Esophagus squamous epithelium (tissue), 5 donors: ENCODE measurements at regions not wholly inside any gene's neighbourhood (a gene's known extent, or its start where the extent isn't known, plus 50 kb on each side); places are given as distances from the start of the nearest gene placed in this dataset.
A peak's percentile ranks its signal among the peaks of the same experiment; 100 is the strongest.

Experiments used
- DNase-seq: peaks from one replicate; lab custom pipeline; 2025; lab: John Stamatoyannopoulos, UW
- H3K27ac ChIP-seq, 4 donors: fragments of 200-600 bp; sonication (generic); one replicate each; pipeline ENCODE4 v1.5.1; 2016 to 2019; ENCODE audit warnings: mild to moderate bottlenecking in 1 of 4
- H3K27me3 ChIP-seq, 4 donors: fragments of 200-600 bp; sonication (generic); 1 replicate in 3 of 4; 2 replicates in 1 of 4; pipeline versions ENCODE4 v1.5.1 to v1.6.0; 2017 to 2021; ENCODE audit warnings: antibody characterized with exemption in 1 of 4
- H3K36me3 ChIP-seq, 3 donors: fragments of 200-600 bp; sonication (generic); one replicate each; pipeline ENCODE4 v1.5.1; 2016 to 2019
- H3K4me1 ChIP-seq, 3 donors: fragments of 200-600 bp; sonication (generic); one replicate each; pipeline ENCODE4 v1.5.1; 2017 to 2019
- H3K4me3 ChIP-seq, 4 donors: fragments of 200-600 bp; sonication (generic); 1 replicate in 3 of 4; 2 replicates in 1 of 4; pipeline ENCODE4 v1.5.1; 2016 to 2019; ENCODE audit warnings: mild to moderate bottlenecking in 2 of 4, moderate library complexity in 1 of 4
- H3K9me3 ChIP-seq, 3 donors: fragments of 200-600 bp; sonication (generic); one replicate each; pipeline ENCODE4 v1.5.1; 2016 to 2019
- CTCF ChIP-seq, 6 experiments: fragments of 450-650 bp in 4 of 6; fragments of 200-600 bp in 2 of 6; sonication (generic) in 2 of 6; IDR thresholded peaks; one replicate each; pipeline ENCODE4 v1.5.1; 2016 to 2019; ENCODE audit warnings: antibody characterized with exemption in 6 of 6, mild to moderate bottlenecking in 4 of 6, moderate library complexity in 4 of 6
- POLR2A ChIP-seq, 4 donors: fragments of 450-650 bp; IDR thresholded peaks; one replicate each; pipeline ENCODE4 v1.6.1; 2017; ENCODE audit warnings: antibody characterized with exemption in 4 of 4, mild to moderate bottlenecking in 4 of 4, moderate library complexity in 3 of 4
- WGBS, 2 donors: methylation state at CpG; one replicate each; pipeline ENCODE4 v1.1.5; 2018; 5-methylcytosine and 5-hydroxymethylcytosine counted together
- intact Hi-C: fragments of 100-400 bp; cut with DNase I; formaldehyde crosslinking; loops from one replicate; pipeline ENCODE4 v1.15.0; 2022
- donor health status: DM: yes; HTN: yes; CAD: no.

- H3K36me3 ChIP-seq = no peaks in the 10 kb centered on the region
- H3K27ac ChIP-seq = peak overlapping the region in 2 of 4 donors; percentile 61 to 63
- DNase-seq = no peak
- TF ChIP-seq CTCF (IDR thresholded peaks at IDR 0.05) = no peak
- TF ChIP-seq POLR2A (IDR thresholded peaks at IDR 0.05) = no peak
- peaks cover 0 to 43% (median 13%) of the 10 kb centered on the region in 3 donors for H3K4me1 ChIP-seq
- WGBS, 2 donors = 76 to 88% methylated on average over 3 of the region's 3 CpGs
- no peak overlapping the region for H3K4me3 ChIP-seq
- no peaks in the 10 kb centered on the region for H3K9me3 ChIP-seq
- H3K27me3 ChIP-seq = no peaks in the 10 kb centered on the region
- intact Hi-C loops = no loop called here
Observed at GRCh38 chr7:36045830-36046341, 107.2 kb upstream of the EEPD1 start.

DNA sequence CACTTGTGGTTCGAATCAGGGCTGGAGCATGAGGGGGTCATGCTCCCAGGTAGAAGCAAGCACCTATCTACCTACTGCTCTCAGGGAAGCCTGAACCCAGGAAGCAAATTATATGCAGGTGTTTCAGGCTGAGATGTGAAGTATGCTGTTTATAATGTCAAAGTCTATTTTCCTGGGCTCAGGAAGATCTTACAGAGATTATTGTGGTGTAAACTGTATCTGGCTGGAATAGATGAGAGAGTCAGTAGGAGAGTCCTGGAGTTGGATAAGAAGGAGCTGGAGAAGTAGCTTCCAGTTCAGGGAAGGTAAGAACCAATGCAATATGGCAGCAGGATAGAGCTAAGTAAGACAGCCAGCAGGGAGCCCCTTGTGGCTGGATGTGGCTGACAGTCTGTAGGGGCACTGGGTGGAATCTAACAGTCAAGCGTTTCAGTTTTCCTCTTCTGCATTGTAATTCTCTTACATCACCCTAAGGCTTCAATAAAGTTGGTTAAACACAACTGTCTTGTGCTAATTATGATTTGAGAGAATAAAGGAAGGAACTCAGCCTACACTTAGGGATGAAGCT, 105.9 kb upstream of the EEPD1 start:
- no peak overlapping the region for H3K4me3 ChIP-seq
- H3K27me3 ChIP-seq = no peaks in the 10 kb centered on the region
- intact Hi-C loops = no loop called here
- WGBS, 2 donors = 77 to 90% methylated on average over 2 of the region's 2 CpGs
- peaks cover 0 to 43% (median 13%) of the 10 kb centered on the region in 3 donors for H3K4me1 ChIP-seq
- no peaks in the 10 kb centered on the region for H3K36me3 ChIP-seq
- H3K27ac ChIP-seq = peak overlapping the region in 2 of 4 donors; percentile 43 to 63
- no peak for DNase-seq
- no peak for TF ChIP-seq POLR2A (IDR thresholded peaks at IDR 0.05)
- no peak for TF ChIP-seq CTCF (IDR thresholded peaks at IDR 0.05)
- H3K9me3 ChIP-seq = no peaks in the 10 kb centered on the region

- no peak overlapping the region for H3K4me3 ChIP-seq
- H3K27me3 ChIP-seq = no peaks in the 10 kb centered on the region
- peaks cover 0 to 43% (median 13%) of the 10 kb centered on the region in 3 donors for H3K4me1 ChIP-seq
- no peaks in the 10 kb centered on the region for H3K9me3 ChIP-seq
- H3K27ac ChIP-seq = peak overlapping the region in 3 of 4 donors; percentile 36 to 63 (median 41)
- H3K36me3 ChIP-seq = no peaks in the 10 kb centered on the region
- intact Hi-C loops = no loop called here
- TF ChIP-seq CTCF (IDR thresholded peaks at IDR 0.05) = no peak
- no peak for TF ChIP-seq POLR2A (IDR thresholded peaks at IDR 0.05)
- WGBS, 2 donors = 12 to 21% methylated on average over 5 of the region's 5 CpGs
- DNase-seq = no peak
Observed at GRCh38 chr7:36048141-36048901, 104.7 kb upstream of the EEPD1 start.

GRCh38 chr7:36048902-36049240, 104.2 kb upstream of the EEPD1 start:
- no peak overlapping the region for H3K4me3 ChIP-seq
- DNase-seq = no peak
- intact Hi-C loops = no loop called here
- H3K27me3 ChIP-seq = no peaks in the 10 kb centered on the region
- TF ChIP-seq POLR2A (IDR thresholded peaks at IDR 0.05) = no peak
- TF ChIP-seq CTCF (IDR thresholded peaks at IDR 0.05) = no peak
- H3K4me1 ChIP-seq = peaks cover 0 to 43% (median 13%) of the 10 kb centered on the region in 3 donors
- no peaks in the 10 kb centered on the region for H3K9me3 ChIP-seq
- H3K27ac ChIP-seq = peak overlapping the region in 1 of 4 donors; percentile 2
- 34 to 57% methylated on average over 2 of the region's 2 CpGs for WGBS, 2 donors
- H3K36me3 ChIP-seq = no peaks in the 10 kb centered on the region

DNA sequence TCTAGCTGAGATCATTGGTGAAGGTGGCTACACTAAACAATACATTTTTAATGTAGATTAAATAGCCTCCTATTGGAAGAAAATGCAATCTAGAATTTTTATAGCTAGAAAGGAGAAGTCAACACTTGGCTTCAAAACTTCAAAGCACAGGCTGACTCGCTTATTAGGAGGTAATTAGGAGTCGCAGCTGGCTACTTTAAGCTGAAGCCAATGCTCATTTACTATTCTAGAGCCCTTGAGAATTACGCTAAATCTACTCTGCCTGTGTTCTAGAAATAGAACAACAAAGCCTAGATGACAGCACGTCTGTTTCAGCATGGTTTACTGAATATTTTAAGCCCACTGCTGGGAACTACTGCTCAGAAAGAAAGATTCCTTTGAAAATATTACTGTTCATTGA, 101.6 kb upstream of the EEPD1 start:
- Histone ChIP-seq H3K27ac (no peak overlapping the region), H3K36me3 (no peaks in the 10 kb centered on the region), H3K27me3 (no peaks in the 10 kb centered on the region), H3K4me3 (no peak overlapping the region), H3K9me3 (no peaks in the 10 kb centered on the region), H3K4me1 (peaks cover 0 to 23% (median 9%) of the 10 kb centered on the region in 3 donors)
- TF ChIP-seq POLR2A (IDR thresholded peaks at IDR 0.05) (no peak), CTCF (IDR thresholded peaks at IDR 0.05) (no peak)
- intact Hi-C loops = no loop called here
- no peak for DNase-seq
- 43 to 52% methylated on average over 4 of the region's 4 CpGs for WGBS, 2 donors
